GM12892 (cell line): ENCODE measurements at regions not wholly inside any gene's neighbourhood (a gene's known extent, or its start where the extent isn't known, plus 50 kb on each side); places are given as distances from the start of the nearest gene placed in this dataset.

Source experiments
- POLR2A ChIP-seq: IDR thresholded peaks from 2 replicates; pipeline ENCODE4 v1.6.1; 2011; ENCODE audit warnings: low read depth, low read length, control low read depth
- POLR2AphosphoS5 ChIP-seq: IDR thresholded peaks from 2 replicates; pipeline ENCODE4 v1.6.1; 2011; ENCODE audit warnings: low read depth, low read length, control low read depth

GRCh38 chr18:60277855-60278480 is 94.6 kb downstream of the MC4R start:
- TF ChIP-seq POLR2A (no peak), POLR2AphosphoS5 (no peak)
